Thymus (tissue), 11 donors: ENCODE measurements at regions not wholly inside any gene's neighbourhood (a gene's known extent, or its start where the extent isn't known, plus 50 kb on each side); places are given as distances from the start of the nearest gene placed in this dataset.

Experiments
- DNase-seq, 9 donors: peaks; one replicate each; pipeline ENCODE4 v3.0.0-alpha.2; 2013; ENCODE audit warnings: low spot score in 9 of 9, low read depth in 6 of 9, missing footprints in 1 of 9
- H3K27ac ChIP-seq, 2 donors: one replicate each; pipeline ENCODE4 v1.5.1; 2013; ENCODE audit warnings: control low read depth in 1 of 2, low read depth in 1 of 2, low read length in 1 of 2, mild to moderate bottlenecking in 1 of 2, moderate library complexity in 1 of 2
- H3K27me3 ChIP-seq, 2 donors: one replicate each; pipeline ENCODE4 v1.5.1; 2013; ENCODE audit warnings: low read length in 1 of 2; ENCODE audit not compliant: control insufficient read depth in 2 of 2, insufficient read depth in 1 of 2
- H3K36me3 ChIP-seq, 2 donors: one replicate each; pipeline ENCODE4 v1.5.1; 2013; ENCODE audit warnings: low read length in 1 of 2, mild to moderate bottlenecking in 1 of 2, moderate library complexity in 1 of 2; ENCODE audit not compliant: control insufficient read depth in 2 of 2, insufficient read depth in 2 of 2
- H3K4me1 ChIP-seq, 2 donors: one replicate each; pipeline ENCODE4 v1.5.1; 2013; ENCODE audit warnings: low read length in 2 of 2; ENCODE audit not compliant: control insufficient read depth in 2 of 2, insufficient read depth in 2 of 2
- H3K4me3 ChIP-seq, 2 donors: one replicate each; pipeline ENCODE4 v1.5.1; 2013; ENCODE audit warnings: low read length in 2 of 2, control low read depth in 1 of 2, mild to moderate bottlenecking in 1 of 2
- H3K9me3 ChIP-seq, 2 donors: one replicate each; pipeline ENCODE4 v1.5.1; 2013; ENCODE audit warnings: low read length in 1 of 2, mild to moderate bottlenecking in 1 of 2; ENCODE audit not compliant: control insufficient read depth in 2 of 2, insufficient read depth in 1 of 2
- WGBS: extraction: QIAGEN DNeasy Blood & Tissue Kit; methylation state at CpG from one replicate; pipeline ENCODE4 v1.1.7; 2013; 5-methylcytosine and 5-hydroxymethylcytosine counted together
- donor health status: healthy.

DNA sequence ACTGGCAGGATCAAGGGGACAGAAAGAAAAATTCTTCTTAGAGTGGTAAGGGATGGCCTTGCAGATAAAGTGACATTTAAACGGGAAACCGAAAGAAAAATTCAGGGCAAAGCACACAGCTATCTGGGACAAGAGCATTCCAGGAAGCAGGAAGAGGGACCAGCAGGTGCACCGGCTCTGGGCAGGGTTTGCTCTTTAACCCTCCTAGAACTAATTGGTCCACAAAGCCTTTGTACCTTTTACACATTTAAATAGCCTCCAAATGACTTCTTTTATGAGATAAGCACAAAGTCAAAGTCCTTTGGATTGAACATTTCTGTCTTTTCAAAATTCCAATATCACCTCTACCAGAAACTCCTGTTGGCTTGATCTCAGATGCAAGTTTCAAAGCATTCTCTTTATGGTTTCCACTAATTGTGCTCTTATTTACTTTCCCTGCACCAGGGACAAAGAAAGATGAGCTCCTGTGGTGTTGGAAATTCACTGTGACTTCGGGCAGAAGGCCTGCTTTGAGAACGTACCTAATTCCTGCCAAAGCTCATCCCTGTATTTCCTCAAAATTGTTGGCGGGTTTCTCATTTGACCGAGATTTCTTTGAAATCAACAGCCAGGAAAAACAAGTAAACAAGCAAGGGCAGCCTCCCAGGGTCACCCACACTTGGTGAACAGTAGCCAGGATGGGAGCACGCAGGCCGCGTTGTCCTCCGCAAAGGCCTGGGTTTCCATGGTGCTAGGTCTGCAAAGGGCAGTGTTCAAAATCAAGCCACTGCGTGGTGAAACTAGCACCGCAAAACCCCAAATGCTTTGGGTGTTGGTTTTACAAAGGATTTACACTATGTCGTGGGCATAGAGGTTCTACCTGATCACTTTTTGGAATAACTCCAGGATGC is 98.6 kb downstream of the IRS2 start:
- WGBS, result 94% methylated on average over 14 of the region's 14 CpGs
- no peak for DNase-seq
- Histone ChIP-seq H3K27me3 (no peaks in the 10 kb centered on the region), H3K4me1 (peaks cover 0 to 7% of the 10 kb centered on the region in 2 donors), H3K9me3 (no peaks in the 10 kb centered on the region), H3K36me3 (no peaks in the 10 kb centered on the region), H3K27ac (no peak overlapping the region), H3K4me3 (no peak overlapping the region)

DNA sequence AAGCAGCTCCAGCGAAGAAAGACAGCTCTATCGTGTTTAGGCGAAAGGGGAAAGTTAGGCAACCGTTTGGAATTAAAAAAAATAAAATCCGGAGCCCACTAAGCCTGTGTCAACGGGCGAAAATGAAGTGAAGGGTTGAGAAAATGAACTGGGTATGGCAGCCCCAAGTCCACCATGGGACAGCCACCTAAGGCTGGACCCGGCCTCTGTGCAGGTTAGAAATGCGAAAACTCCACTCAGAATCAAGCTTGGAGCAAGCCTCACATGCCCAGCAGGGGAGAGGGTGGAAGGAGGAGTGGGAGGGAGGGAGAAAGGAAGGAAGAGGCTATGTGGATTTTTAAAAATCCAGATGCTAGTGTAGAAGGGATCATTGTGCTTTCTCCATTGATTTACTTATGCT is 101.2 kb downstream of the IRS2 start:
- Histone ChIP-seq H3K4me3 (no peak overlapping the region), H3K36me3 (no peaks in the 10 kb centered on the region), H3K9me3 (no peaks in the 10 kb centered on the region), H3K27ac (no peak overlapping the region), H3K4me1 (peaks cover 0 to 7% of the 10 kb centered on the region in 2 donors), H3K27me3 (no peaks in the 10 kb centered on the region)
- DNase-seq, result no peak
- 88% methylated on average over 9 of the region's 9 CpGs for WGBS

DNA sequence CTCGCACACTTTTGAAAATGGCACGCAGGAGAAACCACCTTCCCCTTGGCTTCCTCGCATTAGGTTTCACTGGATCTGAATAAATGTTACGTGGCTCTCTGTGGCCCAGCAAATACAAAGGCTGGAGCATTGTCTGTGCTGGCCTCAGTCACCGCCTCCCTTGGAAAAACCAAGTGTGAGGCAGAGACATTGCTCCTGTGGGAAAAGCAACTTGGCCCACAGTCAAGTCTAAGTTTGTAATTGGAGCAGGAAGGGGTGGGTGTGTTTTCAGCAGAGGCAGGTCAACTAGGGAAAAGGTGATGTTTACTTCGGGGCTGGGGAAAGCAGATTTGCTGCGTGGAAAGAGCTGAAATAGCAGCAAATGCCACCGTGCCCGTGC is 101.6 kb downstream of the IRS2 start:
- H3K4me3 ChIP-seq, result no peak overlapping the region

DNA sequence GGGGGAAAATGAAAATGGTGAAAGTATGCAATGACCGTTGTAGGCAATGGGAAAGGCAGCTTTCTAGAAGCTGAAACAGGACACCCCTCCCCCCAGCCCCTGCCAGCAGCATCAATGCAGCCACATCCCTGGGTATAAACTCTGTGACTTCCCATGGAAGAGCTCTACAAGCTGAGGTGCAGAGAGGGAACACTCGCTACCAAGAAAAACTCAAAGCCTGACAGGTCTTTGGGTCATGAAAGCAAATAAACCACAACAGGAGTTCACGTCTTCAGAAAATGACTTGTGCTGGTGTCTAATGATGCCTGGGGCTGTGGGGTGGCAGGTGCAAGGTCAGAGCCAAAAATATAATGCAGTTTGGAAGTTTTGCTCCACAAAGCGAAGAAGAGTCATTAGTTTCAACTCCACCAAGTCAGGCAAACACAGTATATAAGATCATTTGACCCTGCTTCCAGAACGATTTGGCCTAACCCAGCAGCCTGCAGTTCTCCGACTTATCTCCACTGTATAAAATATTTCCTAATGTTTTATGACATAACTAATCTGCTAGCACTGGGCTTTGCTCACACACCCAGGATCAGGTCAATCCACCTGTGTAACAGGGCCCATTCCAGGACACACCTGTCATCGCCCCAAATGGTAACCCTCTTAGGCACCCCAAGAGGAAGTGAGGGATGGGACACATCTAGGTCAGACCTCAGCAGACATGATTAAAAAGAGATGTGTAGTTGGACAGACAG is 102.1 kb downstream of the IRS2 start:
- Histone ChIP-seq H3K27ac (no peak overlapping the region), H3K4me1 (peaks cover 0 to 7% of the 10 kb centered on the region in 2 donors), H3K9me3 (no peaks in the 10 kb centered on the region), H3K36me3 (no peaks in the 10 kb centered on the region), H3K27me3 (no peaks in the 10 kb centered on the region), H3K4me3 (no peak overlapping the region)
- WGBS, result 77% methylated on average over 7 of the region's 7 CpGs
- no peak for DNase-seq

More for the DNA sequence above, 101.6 kb downstream of the IRS2 start:
- H3K4me1 ChIP-seq, result peaks cover 0 to 7% of the 10 kb centered on the region in 2 donors
- no peaks in the 10 kb centered on the region for H3K9me3 ChIP-seq
- 90% methylated on average over 9 of the region's 9 CpGs for WGBS
- H3K36me3 ChIP-seq, result no peaks in the 10 kb centered on the region
- H3K27me3 ChIP-seq, result no peaks in the 10 kb centered on the region
- DNase-seq, result no peak
- no peak overlapping the region for H3K27ac ChIP-seq

DNA sequence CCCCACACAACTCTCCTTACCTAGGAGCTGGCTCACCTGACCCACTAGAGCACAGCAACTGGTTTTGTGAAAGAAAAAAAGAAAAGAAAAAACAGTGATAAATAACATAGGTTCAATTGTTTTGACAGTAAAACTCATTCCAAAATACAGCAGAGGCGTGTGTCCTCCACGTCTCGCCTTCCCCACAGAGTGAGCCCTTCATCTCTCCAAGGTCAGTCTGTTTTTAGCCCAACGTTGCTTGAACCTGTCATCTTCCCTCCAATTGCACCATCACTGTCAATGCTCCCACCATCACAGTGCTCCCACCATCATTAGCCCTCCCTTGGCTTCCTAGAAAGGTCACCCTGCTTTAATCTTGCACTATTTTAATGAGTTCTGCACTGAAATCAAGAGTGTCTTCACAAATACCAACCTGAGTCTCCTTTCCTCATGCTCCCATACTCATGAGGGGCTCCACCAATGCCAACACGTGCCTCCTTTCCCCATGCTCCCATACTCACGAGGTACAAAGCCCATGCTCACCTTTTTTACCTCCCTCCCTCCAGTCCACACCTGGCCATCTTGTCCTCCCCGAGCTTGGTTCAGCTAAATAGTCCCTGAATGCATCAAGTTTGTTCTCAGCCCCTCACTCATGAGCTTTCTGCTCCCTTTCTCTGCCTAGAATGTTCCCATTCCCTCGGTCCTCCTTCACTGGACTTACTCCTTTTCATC is 103.7 kb downstream of the IRS2 start:
- WGBS, result 90% methylated on average over 8 of the region's 8 CpGs
- DNase-seq, result no peak
- H3K27ac ChIP-seq, result no peak overlapping the region
- H3K27me3 ChIP-seq, result no peaks in the 10 kb centered on the region
- no peaks in the 10 kb centered on the region for H3K36me3 ChIP-seq
- no peak overlapping the region for H3K4me3 ChIP-seq
- peaks cover 0 to 7% of the 10 kb centered on the region in 2 donors for H3K4me1 ChIP-seq
- H3K9me3 ChIP-seq, result no peaks in the 10 kb centered on the region

DNA sequence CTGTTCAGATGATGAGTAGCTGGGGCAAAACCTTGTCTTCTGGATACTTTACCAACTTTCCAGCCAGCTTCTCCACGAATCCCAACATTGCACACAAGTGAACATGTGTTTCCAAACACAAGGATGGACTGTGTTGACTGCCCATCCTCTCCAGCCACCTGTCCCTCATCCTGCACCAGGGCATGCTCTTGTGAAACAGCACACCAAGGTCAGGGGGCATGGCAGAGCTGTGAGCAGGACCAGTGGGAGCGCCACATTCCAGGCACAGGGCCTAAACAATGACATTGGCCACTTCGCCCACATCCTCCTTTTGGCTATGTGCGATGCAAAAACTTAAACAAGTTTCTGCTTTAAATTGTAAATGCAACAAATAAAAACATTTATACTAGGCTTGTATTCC is 105.5 kb downstream of the IRS2 start:
- 93% methylated on average over 4 of the region's 4 CpGs for WGBS
- H3K4me3 ChIP-seq, result no peak overlapping the region

DNA sequence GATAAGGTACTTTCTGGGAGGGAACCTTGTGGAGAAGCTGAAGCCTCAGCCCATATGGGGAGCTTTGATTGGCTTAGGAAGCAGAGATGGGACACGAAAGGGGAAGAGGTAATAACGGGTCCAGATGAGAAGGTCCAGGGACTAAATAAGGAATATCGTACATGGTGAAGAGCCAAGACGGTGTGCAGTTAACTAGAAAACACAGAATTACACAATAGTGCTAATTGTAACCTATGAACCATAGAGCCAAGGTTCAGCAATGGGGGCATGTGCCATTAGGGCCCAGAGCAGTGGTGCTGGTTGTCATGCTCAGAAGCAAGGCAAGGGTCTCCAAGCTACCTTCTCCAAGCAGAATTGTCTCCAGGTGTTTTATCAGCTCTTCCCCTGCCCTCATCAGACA is 106.1 kb downstream of the IRS2 start:
- Histone ChIP-seq H3K4me3 (no peak overlapping the region), H3K27me3 (no peaks in the 10 kb centered on the region), H3K9me3 (no peaks in the 10 kb centered on the region), H3K36me3 (no peaks in the 10 kb centered on the region), H3K4me1 (peaks cover 0 to 7% of the 10 kb centered on the region in 2 donors), H3K27ac (no peak overlapping the region)
- WGBS, result 95% methylated on average over 4 of the region's 4 CpGs
- no peak for DNase-seq

More for the DNA sequence above, 105.5 kb downstream of the IRS2 start:
- Histone ChIP-seq H3K36me3 (no peaks in the 10 kb centered on the region), H3K4me1 (peaks cover 0 to 7% of the 10 kb centered on the region in 2 donors), H3K9me3 (no peaks in the 10 kb centered on the region), H3K27ac (no peak overlapping the region), H3K27me3 (no peaks in the 10 kb centered on the region)
- no peak for DNase-seq

DNA sequence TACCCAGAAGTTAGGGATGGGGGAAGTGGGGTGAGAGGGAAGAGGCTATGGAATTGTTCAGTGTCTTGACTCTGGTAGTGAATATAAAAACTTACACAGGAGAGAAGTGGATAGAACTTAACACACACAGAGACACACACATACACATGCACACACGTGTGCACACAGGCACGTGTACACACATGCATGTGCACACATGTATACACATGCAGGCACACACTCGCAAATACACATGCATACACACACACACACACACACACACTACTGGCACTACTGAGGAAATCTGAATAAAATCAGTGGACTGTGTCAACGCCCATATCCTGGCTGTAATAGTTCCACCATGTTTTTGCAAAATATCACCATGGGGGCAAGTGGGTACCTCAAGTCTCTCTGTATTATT is 107.9 kb downstream of the IRS2 start:
- WGBS, result 91% methylated on average over 4 of the region's 4 CpGs
- Histone ChIP-seq H3K36me3 (no peaks in the 10 kb centered on the region), H3K9me3 (no peaks in the 10 kb centered on the region), H3K27ac (no peak overlapping the region), H3K27me3 (no peaks in the 10 kb centered on the region), H3K4me1 (no peaks in the 10 kb centered on the region), H3K4me3 (no peak overlapping the region)
- DNase-seq, result no peak

DNA sequence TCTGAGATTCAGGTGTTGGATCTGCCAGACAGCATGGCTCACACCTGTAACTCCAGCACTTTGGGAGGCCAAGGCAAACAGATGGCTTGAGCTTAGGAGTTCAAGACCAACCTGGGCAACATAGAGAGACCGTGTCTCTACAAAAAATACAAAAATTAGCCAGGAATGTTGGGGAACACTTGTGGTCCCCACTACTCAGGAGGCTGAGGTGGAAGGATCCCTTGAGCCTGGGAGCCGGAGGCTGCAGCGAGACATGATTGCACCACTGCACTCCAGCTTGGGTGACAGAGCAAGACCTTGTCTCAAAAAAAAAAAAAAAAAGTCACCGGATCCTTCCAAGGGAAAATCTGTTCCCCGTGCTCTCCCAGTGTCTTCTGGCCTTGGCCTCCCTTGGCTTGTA is 109.2 kb downstream of the IRS2 start:
- no peak for DNase-seq
- Histone ChIP-seq H3K4me3 (no peak overlapping the region), H3K36me3 (no peaks in the 10 kb centered on the region), H3K4me1 (no peaks in the 10 kb centered on the region), H3K27ac (no peak overlapping the region), H3K27me3 (no peaks in the 10 kb centered on the region), H3K9me3 (no peaks in the 10 kb centered on the region)
- 96% methylated on average over 5 of the region's 5 CpGs for WGBS
